B cell (primary cell): ENCODE measurements at regions not wholly inside any gene's neighbourhood (a gene's known extent, or its start where the extent isn't known, plus 50 kb on each side); places are given as distances from the start of the nearest gene placed in this dataset.
A peak's percentile ranks its signal among the peaks of the same experiment; 100 is the strongest.

Source experiments
- ATAC-seq: fragments of 200-7000 bp; cut with Tn5 transposase; one replicate; pipeline ENCODE4 v1.10.0; 2021; ENCODE audit warnings: low read depth, mild to moderate bottlenecking, moderate number of reproducible peaks, moderate library complexity
- CTCF ChIA-PET: fragments of 350-600 bp; sonication (Branson Sonifier 250); formaldehyde crosslinking; loops from one replicate; lab custom pipeline; 2021; ENCODE audit warnings: antibody characterized with exemption, inconsistent platforms; lab: Charles Lee
- POLR2A ChIA-PET: fragments of 350-600 bp; sonication (Branson Sonifier 250); formaldehyde crosslinking; loops from one replicate; lab custom pipeline; 2021; ENCODE audit warnings: antibody characterized with exemption; lab: Charles Lee
- DNase-seq: peaks from one replicate; pipeline ENCODE4 v3.0.0; 2013
- H2AFZ ChIP-seq: 2 replicates; pipeline ENCODE4 v1.6.1; 2012; ENCODE audit warnings: mild to moderate bottlenecking, low read depth, low read length; ENCODE audit not compliant: insufficient read depth, poor library complexity, severe bottlenecking
- H3K27ac ChIP-seq, 2 donors: 1 replicate in 1 of 2; 2 replicates in 1 of 2; pipeline ENCODE4 v1.5.1; 2012 to 2013; ENCODE audit warnings: low read length in 2 of 2, mild to moderate bottlenecking in 2 of 2, moderate library complexity in 1 of 2
- H3K27me3 ChIP-seq, 4 experiments: fragments of 200-600 bp in 1 of 4; sonication (generic) in 1 of 4; replicated peaks in 1 of 4; 1 replicate in 2 of 4; 2 replicates in 2 of 4; pipeline versions ENCODE4 v1.6.1 to v1.7.0; 2013 to 2016; ENCODE audit warnings: low read length in 3 of 4, mild to moderate bottlenecking in 2 of 4, mixed read lengths in 1 of 4, moderate library complexity in 1 of 4; ENCODE audit not compliant: insufficient read depth in 4 of 4, control insufficient read depth in 3 of 4; ENCODE audit errors: control extremely low read depth in 1 of 4
- H3K36me3 ChIP-seq, 2 experiments: replicated peaks in 1 of 2; 1 replicate in 1 of 2; 2 replicates in 1 of 2; pipeline versions ENCODE4 v1.6.1 to v1.7.1; 2013; ENCODE audit warnings: low read length in 1 of 2; ENCODE audit not compliant: insufficient read depth in 2 of 2, control insufficient read depth in 1 of 2; ENCODE audit errors: control extremely low read depth in 1 of 2, extremely low read depth in 1 of 2
- H3K4me1 ChIP-seq, 2 donors: fragments of 200-600 bp in 1 of 2; sonication (generic) in 1 of 2; 1 replicate in 1 of 2; 2 replicates in 1 of 2; pipeline versions ENCODE4 v1.5.1 to v1.6.1; 2013 to 2017; ENCODE audit warnings: low read length in 2 of 2; ENCODE audit not compliant: control insufficient read depth in 2 of 2, insufficient read depth in 2 of 2
- H3K4me2 ChIP-seq: replicated peaks from 2 replicates; pipeline ENCODE3; 2012; ENCODE audit warnings: mild to moderate bottlenecking, low read depth, low read length; ENCODE audit not compliant: poor library complexity, severe bottlenecking
- H3K4me3 ChIP-seq, 5 experiments: fragments of 200-600 bp in 1 of 5; sonication (generic) in 1 of 5; 1 replicate in 3 of 5; 2 replicates in 2 of 5; pipeline versions ENCODE4 v1.5.1 to v1.7.0; 2011 to 2016; ENCODE audit warnings: low read length in 4 of 5, mild to moderate bottlenecking in 4 of 5, low read depth in 2 of 5, control low read depth in 1 of 5, moderate library complexity in 1 of 5; ENCODE audit not compliant: insufficient read depth in 1 of 5; ENCODE audit errors: control extremely low read depth in 1 of 5, extremely low read depth in 1 of 5
- H3K79me2 ChIP-seq: fragments of 200-600 bp; sonication (generic); one replicate; pipeline ENCODE4 v1.6.0; 2016; ENCODE audit warnings: low read length; ENCODE audit not compliant: control insufficient read depth, insufficient read depth
- H3K9ac ChIP-seq: fragments of 200-600 bp; sonication (generic); 2 replicates; pipeline ENCODE4 v1.6.1; 2017; ENCODE audit warnings: mild to moderate bottlenecking, low read length, moderate library complexity
- H3K9me3 ChIP-seq, 3 donors: one replicate each; pipeline versions ENCODE4 v1.6.1 to v1.7.1; 2013; ENCODE audit warnings: low read length in 2 of 3; ENCODE audit not compliant: control insufficient read depth in 2 of 3, insufficient read depth in 1 of 3; ENCODE audit errors: control extremely low read depth in 1 of 3
- H4K20me1 ChIP-seq: 2 replicates; pipeline ENCODE4 v1.6.0; 2012; ENCODE audit warnings: mild to moderate bottlenecking, low read length; ENCODE audit not compliant: insufficient read depth, control insufficient read depth, poor library complexity, severe bottlenecking
- H3K27ac Mint-ChIP-seq: one replicate; pipeline ENCODE4 v1.8.0; 2021; ENCODE audit warnings: mixed read lengths
- H3K27me3 Mint-ChIP-seq: one replicate; pipeline ENCODE4 v1.8.0; 2021; ENCODE audit warnings: mixed read lengths
- H3K4me1 Mint-ChIP-seq: one replicate; pipeline ENCODE4 v1.8.0; 2021; ENCODE audit warnings: mixed read lengths
- H3K4me3 Mint-ChIP-seq: one replicate; pipeline ENCODE4 v1.8.0; 2021; ENCODE audit warnings: mixed read lengths
- H3K9me3 Mint-ChIP-seq: one replicate; pipeline ENCODE4 v1.8.0; 2022; ENCODE audit warnings: mixed read lengths; ENCODE audit not compliant: insufficient read depth
- CTCF ChIP-seq: fragments of 200-600 bp; IDR thresholded peaks from one replicate; pipeline ENCODE4 v1.8.0; 2022; ENCODE audit warnings: antibody characterized with exemption, mild to moderate bottlenecking
- EZH2 ChIP-seq: IDR thresholded peaks from 2 replicates; pipeline ENCODE4 v1.6.1; 2012; ENCODE audit warnings: borderline replicate concordance, low read depth, mild to moderate bottlenecking, moderate library complexity, low read length; ENCODE audit not compliant: insufficient read depth, poor library complexity, severe bottlenecking
- WGBS: methylation state at CpG from one replicate; pipeline ENCODE4 v1.1.5; 2013; ENCODE audit warnings: missing lambda C conversion rate; ENCODE audit not compliant: insufficient coverage; 5-methylcytosine and 5-hydroxymethylcytosine counted together
- intact Hi-C: fragments of 100-400 bp; cut with micrococcal nuclease; formaldehyde crosslinking; loops from one replicate; pipeline ENCODE4 v1.10.0; 2022

GRCh38 chrX:155767051-155767875 is 113.9 kb upstream of the VAMP7 start:
- peak overlapping the region; percentile 79 for H3K4me3 Mint-ChIP-seq
- Histone ChIP-seq H3K4me1 (peaks cover 4 to 9% of the 10 kb centered on the region in 2 donors), H3K9ac (peak overlapping the region; percentile 61), H3K79me2 (no peaks in the 10 kb centered on the region), H3K36me3 (no peaks in the 10 kb centered on the region), H3K9me3 (peaks cover 0 to 3% (median 0%) of the 10 kb centered on the region in 3 donors), H2AFZ (peak overlapping the region; percentile 64), H3K27me3 (no peaks in the 10 kb centered on the region), H4K20me1 (no peaks in the 10 kb centered on the region), H3K27ac (no peak overlapping the region), H3K4me3 (peak overlapping the region; percentile 7 to 55 (median 35)), H3K4me2 (peak overlapping the region; percentile 72)
- H3K27ac Mint-ChIP-seq, result no peak overlapping the region
- intact Hi-C loops, result no loop called here
- no peak for TF ChIP-seq CTCF
- TF ChIP-seq EZH2, result no peak
- DNase-seq, result peak; percentile 10
- no peaks in the 10 kb centered on the region for H3K27me3 Mint-ChIP-seq
- POLR2A ChIA-PET, result no interaction called here
- H3K9me3 Mint-ChIP-seq, result no peaks in the 10 kb centered on the region
- peaks cover 11% of the 10 kb centered on the region for H3K4me1 Mint-ChIP-seq
- peak; percentile 33 for ATAC-seq
- WGBS, result 38% methylated on average over 6 of the region's 19 CpGs
- CTCF ChIA-PET, result no interaction called here

GRCh38 chrX:155766321-155766720 is 114.8 kb upstream of the VAMP7 start:
- TF ChIP-seq CTCF (no peak), EZH2 (no peak)
- no CpG with 5 or more reads among the region's 1 CpG for WGBS
- Histone ChIP-seq H3K4me3 (no peak overlapping the region), H2AFZ (peak overlapping the region; percentile 64), H4K20me1 (no peaks in the 10 kb centered on the region), H3K9me3 (peaks cover 0 to 3% (median 0%) of the 10 kb centered on the region in 3 donors), H3K27ac (no peak overlapping the region), H3K4me2 (no peak overlapping the region), H3K27me3 (no peaks in the 10 kb centered on the region), H3K9ac (no peak overlapping the region), H3K4me1 (peaks cover 4 to 9% of the 10 kb centered on the region in 2 donors), H3K79me2 (no peaks in the 10 kb centered on the region), H3K36me3 (no peaks in the 10 kb centered on the region)
- ChIA-PET POLR2A (no interaction called here), CTCF (no interaction called here)
- Mint-ChIP-seq H3K27me3 (peaks cover 3% of the 10 kb centered on the region), H3K4me3 (peak overlapping the region; percentile 79), H3K27ac (no peak overlapping the region), H3K9me3 (peaks cover 3% of the 10 kb centered on the region), H3K4me1 (peaks cover 11% of the 10 kb centered on the region)
- no peak for ATAC-seq
- no peak for DNase-seq
- intact Hi-C loops, result no loop called here
